A673 (cell line): ENCODE measurements at regions not wholly inside any gene's neighbourhood (a gene's known extent, or its start where the extent isn't known, plus 50 kb on each side); places are given as distances from the start of the nearest gene placed in this dataset.

ENCODE experiments used
- BruUV-seq: library from RNA; stranded (reverse); fragments of 400-500 nt; replicated peaks from 2 replicates; lab custom pipeline; 2021; lab: Mats Ljungman, UMichigan
- CTCF ChIA-PET: fragments of 300-600 bp; sonication (Branson Sonifier 250); formaldehyde crosslinking; loops from one replicate; lab custom pipeline; 2022; ENCODE audit warnings: antibody characterized with exemption; lab: Charles Lee
- POLR2A ChIA-PET: fragments of 300-600 bp; sonication (Branson Sonifier 250); formaldehyde crosslinking; loops from one replicate; lab custom pipeline; 2022; ENCODE audit warnings: antibody characterized with exemption; ENCODE audit not compliant: low non-redundant PET; lab: Charles Lee
- DNase-seq: peaks from one replicate; pipeline ENCODE4 v3.0.0-alpha.2; 2015; ENCODE audit warnings: low spot score
- H3K27ac ChIP-seq: fragments of 200-600 bp; sonication (generic); 2 replicates; pipeline ENCODE4 v1.5.1; 2016; ENCODE audit warnings: mixed run types, low read depth, mild to moderate bottlenecking, mixed read lengths, antibody characterized with exemption, low read length; ENCODE audit not compliant: poor library complexity, severe bottlenecking
- H3K27me3 ChIP-seq: fragments of 200-600 bp; sonication (generic); replicated peaks from 2 replicates; pipeline ENCODE4 v1.6.1; 2017; ENCODE audit warnings: mixed run types, low read depth, mild to moderate bottlenecking, mixed read lengths, antibody characterized with exemption, low read length; ENCODE audit not compliant: insufficient read depth, poor library complexity
- H3K36me3 ChIP-seq: fragments of 200-600 bp; sonication (generic); 2 replicates; pipeline ENCODE4 v1.6.1; 2016; ENCODE audit warnings: mixed run types, mild to moderate bottlenecking, mixed read lengths, antibody characterized with exemption, low read length; ENCODE audit not compliant: insufficient read depth, poor library complexity, severe bottlenecking
- H3K4me1 ChIP-seq: fragments of 200-600 bp; sonication (generic); 2 replicates; pipeline ENCODE4 v1.6.1; 2017; ENCODE audit warnings: mixed run types, mild to moderate bottlenecking, mixed read lengths, antibody characterized with exemption, low read length; ENCODE audit not compliant: insufficient read depth, poor library complexity, severe bottlenecking
- H3K4me3 ChIP-seq: fragments of 200-600 bp; sonication (generic); 2 replicates; pipeline ENCODE4 v1.5.1; 2016; ENCODE audit warnings: low read depth, mixed run types, mild to moderate bottlenecking, mixed read lengths, low read length; ENCODE audit not compliant: poor library complexity, severe bottlenecking
- H3K9me3 ChIP-seq: fragments of 200-600 bp; sonication (generic); 2 replicates; pipeline ENCODE4 v1.6.1; 2016; ENCODE audit warnings: mixed run types, low read depth, mild to moderate bottlenecking, mixed read lengths, antibody characterized with exemption, low read length; ENCODE audit not compliant: poor library complexity, severe bottlenecking
- EZH2 ChIP-seq: fragments of 200-600 bp; sonication (generic); IDR thresholded peaks from 2 replicates; pipeline ENCODE4 v1.6.1; 2017; ENCODE audit warnings: borderline replicate concordance, low read depth, mild to moderate bottlenecking, mixed read lengths, antibody characterized with exemption, low read length; ENCODE audit not compliant: poor library complexity, severe bottlenecking
- intact Hi-C: fragments of 100-400 bp; cut with micrococcal nuclease; formaldehyde crosslinking; loops from one replicate; pipeline ENCODE4 v1.10.0; 2022; ENCODE audit not compliant: unreplicated experiment
- TF ChIP-seq, protein P1 (sequence below): fragments of 300-800, 200-600 bp; sonication (generic); conservative IDR thresholded peaks from 2 replicates; pipeline ENCODE4 v1.5.1; 2017; ENCODE audit warnings: low read depth, mild to moderate bottlenecking, antibody characterized with exemption, low read length, moderate library complexity, mixed read lengths

DNA sequence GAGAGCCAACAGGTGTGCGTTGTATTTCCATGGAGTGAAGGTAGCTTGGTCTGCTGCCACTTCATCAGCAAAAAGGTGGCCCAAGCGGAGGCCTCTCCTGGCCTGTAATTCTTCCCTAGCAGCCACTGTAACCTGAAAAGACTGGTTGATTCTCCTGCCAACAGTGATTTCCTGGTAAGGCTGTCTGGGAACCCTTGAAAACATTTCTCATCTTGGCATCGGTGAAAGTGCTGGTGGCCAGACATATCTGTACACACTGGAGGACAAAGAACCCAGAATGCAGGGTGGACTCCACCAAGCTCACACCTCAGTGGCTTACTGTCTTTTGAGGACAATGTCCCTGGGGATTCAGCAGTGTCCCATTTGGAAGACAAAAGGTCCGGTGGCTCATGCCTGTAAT, 128.0 kb downstream of the TRIM29 start:
- H3K9me3 ChIP-seq = no peaks in the 10 kb centered on the region
- no peak overlapping the region for H3K27ac ChIP-seq
- H3K27me3 ChIP-seq = peaks cover 15% of the 10 kb centered on the region
- ChIA-PET CTCF (no interaction called here), POLR2A (interaction anchor here (0.6 kb wide), 1 partner anchor 87 kb away, joined by 3 read pairs; no protein-coding TSS in a partner anchor)
- H3K4me3 ChIP-seq = no peak overlapping the region
- DNase-seq = no peak
- no TSS peak for BruUV-seq
- intact Hi-C loops = loop anchor here (5.0 kb wide), 3 partner anchors 97 to 528 kb away; no protein-coding TSS in a partner anchor
- TF ChIP-seq, protein P1, sequence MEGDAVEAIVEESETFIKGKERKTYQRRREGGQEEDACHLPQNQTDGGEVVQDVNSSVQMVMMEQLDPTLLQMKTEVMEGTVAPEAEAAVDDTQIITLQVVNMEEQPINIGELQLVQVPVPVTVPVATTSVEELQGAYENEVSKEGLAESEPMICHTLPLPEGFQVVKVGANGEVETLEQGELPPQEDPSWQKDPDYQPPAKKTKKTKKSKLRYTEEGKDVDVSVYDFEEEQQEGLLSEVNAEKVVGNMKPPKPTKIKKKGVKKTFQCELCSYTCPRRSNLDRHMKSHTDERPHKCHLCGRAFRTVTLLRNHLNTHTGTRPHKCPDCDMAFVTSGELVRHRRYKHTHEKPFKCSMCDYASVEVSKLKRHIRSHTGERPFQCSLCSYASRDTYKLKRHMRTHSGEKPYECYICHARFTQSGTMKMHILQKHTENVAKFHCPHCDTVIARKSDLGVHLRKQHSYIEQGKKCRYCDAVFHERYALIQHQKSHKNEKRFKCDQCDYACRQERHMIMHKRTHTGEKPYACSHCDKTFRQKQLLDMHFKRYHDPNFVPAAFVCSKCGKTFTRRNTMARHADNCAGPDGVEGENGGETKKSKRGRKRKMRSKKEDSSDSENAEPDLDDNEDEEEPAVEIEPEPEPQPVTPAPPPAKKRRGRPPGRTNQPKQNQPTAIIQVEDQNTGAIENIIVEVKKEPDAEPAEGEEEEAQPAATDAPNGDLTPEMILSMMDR = no peak
- TF ChIP-seq EZH2 = no peak
- peaks cover 12% of the 10 kb centered on the region for H3K4me1 ChIP-seq
- H3K36me3 ChIP-seq = no peaks in the 10 kb centered on the region

DNA sequence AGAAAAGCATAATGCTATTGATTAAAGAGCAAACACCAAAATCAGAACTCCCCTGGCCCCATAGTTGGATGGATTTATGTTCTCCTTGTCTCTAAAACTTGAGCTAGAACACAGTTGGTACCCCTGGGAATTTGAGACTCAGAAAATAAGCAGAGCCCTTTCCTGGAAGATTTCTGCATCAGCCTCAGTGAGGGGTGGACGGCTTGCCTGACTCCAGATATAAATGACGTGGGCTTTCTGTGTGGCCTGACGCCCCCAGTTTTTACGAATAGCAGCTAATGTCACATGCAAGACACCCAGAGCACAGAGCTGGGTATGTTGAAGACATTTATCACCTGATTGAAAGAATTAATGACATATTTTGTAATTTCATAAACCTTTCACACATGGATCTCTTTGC, 130.8 kb downstream of the TRIM29 start:
- POLR2A ChIA-PET = no interaction called here
- CTCF ChIA-PET = no interaction called here

DNA sequence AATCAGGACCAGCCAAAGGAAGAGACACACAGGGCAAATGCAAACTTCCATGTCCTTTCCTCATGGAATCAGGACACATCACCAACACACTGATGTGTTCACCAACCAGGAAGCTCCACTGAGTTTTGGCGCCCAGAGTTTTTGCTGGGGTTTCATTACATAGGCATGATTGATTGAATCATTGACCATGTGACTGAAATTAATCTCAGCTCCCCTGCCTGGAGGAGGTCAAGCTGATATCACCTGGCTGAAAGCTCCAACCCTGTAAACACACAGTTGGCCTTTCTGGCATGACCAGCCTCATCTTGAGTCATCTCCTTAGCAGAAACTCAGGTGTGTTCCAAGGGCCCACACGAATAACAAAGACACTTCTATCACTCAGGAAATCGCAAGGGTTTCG, 133.2 kb downstream of the TRIM29 start:
- CTCF ChIA-PET = no interaction called here
- DNase-seq = no peak
- H3K9me3 ChIP-seq = no peaks in the 10 kb centered on the region
- peaks cover 10% of the 10 kb centered on the region for H3K4me1 ChIP-seq
- peaks cover 28% of the 10 kb centered on the region for H3K27me3 ChIP-seq
- H3K27ac ChIP-seq = no peak overlapping the region
- POLR2A ChIA-PET = no interaction called here
- H3K36me3 ChIP-seq = no peaks in the 10 kb centered on the region
- no TSS peak for BruUV-seq
- intact Hi-C loops = no loop called here
- TF ChIP-seq EZH2 = no peak
- TF ChIP-seq, protein P1 = no peak
- no peak overlapping the region for H3K4me3 ChIP-seq

More for the DNA sequence above, 130.8 kb downstream of the TRIM29 start:
- DNase-seq = no peak
- Histone ChIP-seq H3K27me3 (peaks cover 35% of the 10 kb centered on the region), H3K4me1 (peaks cover 2% of the 10 kb centered on the region), H3K9me3 (no peaks in the 10 kb centered on the region), H3K27ac (no peak overlapping the region), H3K36me3 (no peaks in the 10 kb centered on the region), H3K4me3 (no peak overlapping the region)
- no TSS peak for BruUV-seq
- intact Hi-C loops = no loop called here
- no peak for TF ChIP-seq EZH2
- TF ChIP-seq, protein P1 = no peak
